Urothelium cell line (cell line): ENCODE measurements at regions not wholly inside any gene's neighbourhood (a gene's known extent, or its start where the extent isn't known, plus 50 kb on each side); places are given as distances from the start of the nearest gene placed in this dataset.
"Not testable (repeated sequence)": the region's sequence is repeated elsewhere in the genome, so short reads cannot be mapped to it uniquely, and the experiment has no call there.

Experiments
- DNase-seq: peaks from one replicate; pipeline ENCODE4 v3.0.0; 2011; ENCODE audit warnings: low spot score, mixed read lengths
- FAIRE-seq: peaks from 2 replicates; lab custom pipeline; 2011; peaks lifted over from hg19 to GRCh38; lab: Jason Lieb, UNC

- not testable (repeated sequence) for FAIRE-seq, DNase-seq
Measured at GRCh38 chr12:92375504-92375903, 229.9 kb upstream of the BTG1 start.

DNA sequence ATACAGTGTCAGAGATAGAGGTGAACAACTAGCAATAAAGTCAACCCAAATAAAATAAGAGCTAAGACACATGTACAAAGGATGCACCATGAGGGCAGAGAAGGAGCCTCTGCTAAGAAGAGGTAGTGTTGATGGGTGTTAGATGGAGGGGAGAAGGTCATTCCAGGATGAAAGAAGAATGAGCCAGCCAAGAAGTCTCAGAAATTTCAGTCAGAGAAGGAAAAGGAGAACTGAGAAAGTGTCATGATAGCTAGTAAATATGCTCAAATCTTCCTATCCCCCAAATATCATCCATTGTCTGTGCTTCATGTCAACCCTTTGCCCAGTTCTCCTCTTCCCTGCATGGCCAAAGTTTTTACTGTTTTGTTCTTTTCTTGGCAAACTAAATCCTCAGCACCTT, 225.2 kb upstream of the BTG1 start:
- no peak for FAIRE-seq

GRCh38 chr12:92369636-92370035, 224.0 kb upstream of the BTG1 start:
- no peak for FAIRE-seq
- DNase-seq = no peak

More for the DNA sequence above, 225.2 kb upstream of the BTG1 start:
- DNase-seq = no peak

DNA sequence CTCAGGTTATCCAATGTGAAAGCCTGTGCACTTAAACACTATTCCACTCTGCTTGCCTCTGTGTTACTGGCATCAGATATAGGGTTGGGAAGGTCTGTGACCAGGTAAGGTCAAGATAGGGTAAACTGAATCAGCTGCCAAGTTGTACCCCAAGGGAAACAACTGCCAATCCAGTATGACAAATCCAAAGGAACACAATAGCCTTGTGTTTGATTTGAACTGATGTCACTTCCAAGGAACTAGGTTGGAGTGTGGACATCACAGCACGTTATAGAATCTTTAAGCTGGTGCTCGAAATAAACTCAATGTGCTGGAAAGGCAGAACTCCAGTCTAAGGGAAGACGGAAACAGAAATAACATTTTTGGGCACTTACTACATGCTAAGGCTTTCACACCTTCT, 223.4 kb upstream of the BTG1 start:
- DNase-seq = no peak
- FAIRE-seq = no peak

GRCh38 chr12:92365836-92366235, 220.2 kb upstream of the BTG1 start:
- FAIRE-seq (no peak), DNase-seq (no peak)

DNA sequence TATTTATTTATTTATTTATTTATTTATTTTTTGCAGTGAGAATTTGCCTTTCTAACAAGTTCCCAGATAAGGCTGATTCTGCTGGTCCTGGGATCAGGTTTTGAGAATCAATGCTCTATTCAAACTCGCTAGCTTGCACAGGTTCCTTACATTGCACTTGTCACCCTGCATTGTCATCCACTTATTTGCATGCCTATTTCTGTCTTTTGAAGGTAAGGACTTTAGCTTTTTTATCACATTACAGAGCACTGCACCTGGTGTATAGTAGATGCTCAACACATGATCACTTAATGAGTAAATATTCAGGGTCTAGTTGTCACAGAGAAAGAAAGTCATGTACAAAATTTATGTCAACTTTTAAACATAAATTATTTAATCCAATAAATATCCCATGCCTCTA, 219.7 kb upstream of the BTG1 start:
- no peak for FAIRE-seq
- DNase-seq = no peak

DNA sequence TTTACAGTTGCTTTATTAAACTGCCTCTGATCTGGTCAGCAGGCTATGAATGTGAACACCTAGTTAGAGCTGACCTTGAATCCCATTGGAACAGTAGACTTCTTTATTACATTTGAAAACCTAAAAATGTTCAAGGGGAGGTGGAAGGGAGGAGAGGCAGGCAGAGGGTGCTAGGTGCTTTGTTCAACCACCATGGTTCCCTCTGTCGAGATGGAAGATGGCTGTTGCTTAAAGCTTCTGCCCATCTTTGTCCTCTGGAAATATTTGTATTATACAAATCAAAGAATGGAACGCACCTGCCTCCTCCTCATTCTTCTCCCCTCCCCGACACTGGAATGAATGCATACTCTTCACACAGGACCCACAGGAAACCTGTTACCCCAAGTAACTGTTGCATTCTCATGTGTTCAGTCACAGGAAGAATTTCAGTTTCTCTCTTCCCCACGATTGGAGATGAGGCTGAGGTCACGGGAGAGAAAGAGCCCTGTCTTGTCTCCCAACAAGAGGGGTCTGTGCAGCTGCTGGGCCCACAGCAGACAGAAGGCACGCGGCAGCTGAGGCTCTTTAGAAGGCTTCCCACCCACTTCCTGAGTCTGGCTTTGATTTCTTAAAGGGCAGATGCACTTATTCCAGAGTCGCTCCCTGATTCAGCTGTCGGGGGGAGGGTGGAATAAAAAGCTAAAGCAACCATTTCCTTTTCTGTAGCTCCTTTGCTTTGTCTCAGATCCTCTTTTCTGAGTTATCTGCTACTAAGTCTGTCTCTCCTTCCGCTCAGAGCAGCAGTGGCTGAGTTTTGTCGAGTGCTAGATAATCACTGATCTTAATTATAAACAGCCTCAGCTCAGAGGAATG, 217.9 kb upstream of the BTG1 start:
- FAIRE-seq = no peak
- DNase-seq = peak; percentile 6

DNA sequence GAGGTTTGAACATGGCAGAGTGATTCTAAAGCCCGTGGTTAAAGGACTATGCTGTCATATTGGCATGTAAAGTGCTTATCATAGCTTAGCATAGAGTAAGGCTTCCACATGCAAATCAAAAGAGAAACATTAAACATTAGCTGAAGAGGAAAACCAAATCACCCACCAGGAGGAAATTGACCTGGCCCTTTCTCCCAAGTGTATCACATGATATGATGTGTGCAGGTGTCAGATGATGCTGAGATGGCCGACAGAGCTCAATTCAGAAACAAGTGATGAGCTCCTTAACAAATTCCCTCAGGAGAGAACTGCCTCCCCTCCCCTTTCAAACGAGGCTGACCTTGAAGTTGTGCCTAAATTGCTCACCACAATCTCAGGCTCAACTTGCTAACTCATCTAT, 217.1 kb upstream of the BTG1 start:
- DNase-seq (no peak), FAIRE-seq (no peak)

DNA sequence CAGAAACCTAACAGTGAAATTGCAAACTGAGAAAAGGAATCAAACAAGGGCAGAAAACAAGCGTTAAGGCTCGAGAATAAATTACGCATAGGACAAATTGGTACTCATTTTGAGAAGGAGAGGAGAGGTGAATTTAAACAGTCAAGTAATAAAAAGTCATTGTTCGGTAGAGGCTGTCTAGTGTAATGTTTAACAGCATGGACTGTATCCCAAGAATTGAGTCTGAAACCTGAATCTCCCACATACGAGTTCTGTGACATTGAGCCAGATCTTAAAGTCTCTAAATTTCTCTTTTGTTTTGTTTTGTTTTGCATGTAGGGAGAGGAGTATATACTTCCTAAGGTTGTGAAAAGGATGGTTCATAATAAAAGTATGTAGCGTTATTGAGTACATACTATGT, 216.5 kb upstream of the BTG1 start:
- DNase-seq (no peak), FAIRE-seq (no peak)

DNA sequence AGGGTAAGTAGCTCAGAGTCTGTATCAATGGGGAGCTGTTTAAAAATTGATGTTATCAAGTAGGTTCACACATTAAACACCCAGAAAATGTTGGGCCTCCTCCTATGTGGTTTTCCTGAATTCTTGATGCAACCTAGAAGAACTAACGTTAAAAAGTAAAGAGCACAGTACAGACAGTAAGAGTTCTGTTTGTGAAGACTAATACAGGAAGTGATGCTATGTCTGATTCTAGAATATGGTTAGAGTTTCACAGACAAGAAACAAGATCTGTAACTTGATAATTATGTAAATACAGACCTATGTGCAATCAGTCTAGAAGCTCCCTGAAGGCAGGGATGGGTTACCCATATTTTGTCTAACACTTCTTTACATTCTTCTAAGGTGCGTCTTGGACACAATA, 214.9 kb upstream of the BTG1 start:
- DNase-seq (no peak), FAIRE-seq (no peak)

GRCh38 chr12:92359581-92360209, 214.0 kb upstream of the BTG1 start:
- FAIRE-seq (no peak), DNase-seq (no peak)

GRCh38 chr12:92357584-92358261, 212.1 kb upstream of the BTG1 start:
- FAIRE-seq (no peak), DNase-seq (no peak)

DNA sequence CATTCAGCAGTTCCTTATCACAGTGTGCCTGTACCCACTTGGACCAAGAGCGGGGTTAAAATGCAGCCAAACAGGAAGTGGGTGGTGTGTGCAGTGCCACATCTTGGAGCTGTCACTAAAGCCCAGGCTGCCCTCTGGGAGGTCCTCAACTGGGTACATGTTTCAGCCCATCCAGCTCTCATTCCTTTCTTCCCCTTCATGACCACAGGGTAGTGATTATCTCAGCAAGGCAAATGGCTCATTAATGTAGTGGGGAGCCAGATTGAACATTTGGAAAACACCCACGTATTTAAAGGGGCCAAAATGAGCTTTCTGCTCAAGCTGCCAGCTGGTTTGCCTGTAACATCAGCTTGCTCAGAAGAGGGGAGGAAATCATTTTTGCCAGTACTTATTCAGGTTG, 210.8 kb upstream of the BTG1 start:
- DNase-seq = no peak

GRCh38 chr12:92349635-92350034, 204.0 kb upstream of the BTG1 start:
- FAIRE-seq = no peak
- DNase-seq = no peak

More for the DNA sequence above, 210.8 kb upstream of the BTG1 start:
- FAIRE-seq = no peak

DNA sequence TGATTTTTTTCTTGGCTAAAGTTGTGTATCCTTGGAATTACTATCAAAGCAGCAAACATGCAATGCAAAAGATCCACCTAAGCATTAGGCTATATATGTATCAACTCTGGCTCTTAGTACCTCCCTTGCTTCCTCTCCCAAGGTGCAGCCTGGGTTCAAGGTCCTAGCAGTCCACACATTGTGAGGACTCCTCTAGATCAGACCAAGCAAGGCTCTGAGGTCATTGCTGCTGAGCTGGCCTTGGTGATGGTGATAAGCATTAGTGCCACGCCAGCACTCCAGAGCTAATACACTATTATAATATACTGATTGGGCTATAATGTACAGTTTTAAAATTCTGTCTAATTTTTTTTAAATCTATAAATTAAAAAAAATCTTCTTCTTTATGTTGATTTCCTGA, 196.9 kb upstream of the BTG1 start:
- DNase-seq (no peak), FAIRE-seq (no peak)

DNA sequence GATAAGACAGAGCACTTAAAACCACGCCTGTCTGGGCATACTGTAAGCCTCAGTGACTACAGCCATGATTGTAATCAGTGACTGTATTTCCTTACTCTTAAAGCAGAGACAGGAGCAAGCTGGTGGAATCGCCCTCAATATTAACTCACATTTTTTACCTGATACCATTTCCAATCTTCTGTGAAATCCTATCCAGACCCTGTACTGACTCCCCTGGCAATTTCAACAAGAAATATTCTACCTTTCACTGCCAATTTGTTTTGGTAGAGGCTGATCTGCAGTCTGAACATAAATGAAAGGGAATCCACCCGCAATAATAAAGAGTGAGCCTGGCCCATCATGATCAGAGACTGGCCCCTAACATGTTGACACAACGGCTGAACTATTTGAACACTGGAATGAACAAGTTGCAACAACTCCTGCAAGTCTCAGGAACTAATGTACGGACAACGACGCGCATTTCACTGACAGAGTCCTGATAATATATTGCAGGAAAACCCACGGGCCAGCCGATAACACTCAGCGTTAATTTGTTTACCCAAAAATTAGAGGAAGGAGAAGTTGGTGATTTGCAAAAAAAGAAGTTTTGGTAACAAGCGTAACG, 195.5 kb upstream of the BTG1 start:
- no peak for FAIRE-seq
- DNase-seq = no peak

GRCh38 chr12:92340441-92341064, 194.9 kb upstream of the BTG1 start:
- DNase-seq (no peak), FAIRE-seq (no peak)

- no peak for DNase-seq
- FAIRE-seq = no peak
Measured at GRCh38 chr12:92340003-92340402, 194.4 kb upstream of the BTG1 start.

DNA sequence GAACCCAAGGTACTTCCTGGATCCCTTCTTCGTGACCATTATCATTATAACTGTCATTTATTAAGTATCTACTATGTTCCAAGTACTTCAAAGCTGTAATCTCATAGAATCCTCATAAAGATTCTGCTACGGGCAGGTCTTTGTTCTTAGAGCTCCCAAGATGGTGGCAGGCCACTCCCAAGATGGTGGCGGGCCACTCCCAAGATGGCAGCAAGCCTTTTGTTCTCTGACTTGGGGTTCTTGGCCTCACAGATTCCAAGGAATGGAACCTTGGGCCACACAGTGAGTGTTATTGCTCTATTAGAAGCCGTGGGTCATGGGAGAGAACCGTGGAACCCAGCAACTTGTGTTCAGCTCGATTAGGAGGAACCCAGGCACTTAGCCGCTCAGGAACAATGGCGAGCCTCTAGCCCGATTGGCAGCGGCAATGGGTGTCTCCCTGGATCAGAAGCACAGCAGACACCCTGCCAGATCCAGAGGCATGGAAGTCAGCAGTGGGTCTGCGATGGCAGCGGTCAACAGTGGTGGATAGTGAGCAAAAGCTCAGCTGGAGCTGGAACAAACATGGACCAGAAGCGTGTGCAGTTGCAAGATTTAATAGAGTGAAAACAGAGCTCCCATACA, 193.7 kb upstream of the BTG1 start:
- DNase-seq = no peak
- FAIRE-seq = no peak

- FAIRE-seq = no peak
- no peak for DNase-seq
Measured at GRCh38 chr12:92338671-92339070, 193.0 kb upstream of the BTG1 start.

DNA sequence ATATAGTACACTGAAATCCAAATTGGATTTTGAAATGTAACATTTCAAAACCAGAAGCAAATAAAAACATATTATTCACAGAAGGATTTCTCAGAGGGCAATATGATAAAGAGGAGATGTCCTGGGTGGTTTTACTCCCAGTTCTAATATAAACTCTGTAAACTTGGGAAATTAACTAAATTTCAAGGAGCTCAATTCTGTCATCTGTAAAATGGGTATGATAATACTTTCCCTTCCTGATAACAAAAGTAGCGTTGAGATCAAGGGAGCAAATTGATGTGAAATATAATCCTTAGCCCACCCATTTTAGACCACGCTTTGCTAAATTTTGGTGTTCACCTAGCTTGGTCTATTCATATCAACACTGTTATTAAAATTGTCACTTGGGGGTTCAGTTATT, 192.5 kb upstream of the BTG1 start:
- FAIRE-seq (no peak), DNase-seq (no peak)
